Ovary (tissue), 3 donors: ENCODE measurements at regions not wholly inside any gene's neighbourhood (a gene's known extent, or its start where the extent isn't known, plus 50 kb on each side); places are given as distances from the start of the nearest gene placed in this dataset.

Experiments used
- EP300 ChIP-seq: sonication (generic); formaldehyde crosslinking; IDR thresholded peaks from one replicate; pipeline ENCODE4 v1.6.1; 2017; ENCODE audit warnings: antibody characterized with exemption
- POLR2A ChIP-seq: fragments of 450-650 bp; IDR thresholded peaks from one replicate; pipeline ENCODE4 v1.6.1; 2017; ENCODE audit warnings: antibody characterized with exemption, mild to moderate bottlenecking, moderate library complexity
- TF ChIP-seq, protein P1 (sequence below), 3 donors: fragments of 450-650 bp in 2 of 3; fragments of 200-600 bp in 1 of 3; IDR thresholded peaks; one replicate each; pipeline versions ENCODE4 v1.5.1 to v1.8.0; 2016 to 2022; ENCODE audit warnings: antibody characterized with exemption in 3 of 3, mild to moderate bottlenecking in 1 of 3
- donor health status: DM: no; HTN: no; CAD: no.

- TF ChIP-seq POLR2A = no peak
- TF ChIP-seq, protein P1, sequence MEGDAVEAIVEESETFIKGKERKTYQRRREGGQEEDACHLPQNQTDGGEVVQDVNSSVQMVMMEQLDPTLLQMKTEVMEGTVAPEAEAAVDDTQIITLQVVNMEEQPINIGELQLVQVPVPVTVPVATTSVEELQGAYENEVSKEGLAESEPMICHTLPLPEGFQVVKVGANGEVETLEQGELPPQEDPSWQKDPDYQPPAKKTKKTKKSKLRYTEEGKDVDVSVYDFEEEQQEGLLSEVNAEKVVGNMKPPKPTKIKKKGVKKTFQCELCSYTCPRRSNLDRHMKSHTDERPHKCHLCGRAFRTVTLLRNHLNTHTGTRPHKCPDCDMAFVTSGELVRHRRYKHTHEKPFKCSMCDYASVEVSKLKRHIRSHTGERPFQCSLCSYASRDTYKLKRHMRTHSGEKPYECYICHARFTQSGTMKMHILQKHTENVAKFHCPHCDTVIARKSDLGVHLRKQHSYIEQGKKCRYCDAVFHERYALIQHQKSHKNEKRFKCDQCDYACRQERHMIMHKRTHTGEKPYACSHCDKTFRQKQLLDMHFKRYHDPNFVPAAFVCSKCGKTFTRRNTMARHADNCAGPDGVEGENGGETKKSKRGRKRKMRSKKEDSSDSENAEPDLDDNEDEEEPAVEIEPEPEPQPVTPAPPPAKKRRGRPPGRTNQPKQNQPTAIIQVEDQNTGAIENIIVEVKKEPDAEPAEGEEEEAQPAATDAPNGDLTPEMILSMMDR (IDR thresholded peaks at IDR 0.05) = no peak
- no peak for TF ChIP-seq EP300
These were observed 126.0 kb upstream of the ADGRF1 start for GRCh38 chr6:47168180-47168579.
